Stimulated activated CD4-positive, alpha-beta T cell treated with anti-CD3 and anti-CD28 coated beads, Interleukin-2, amount 100 ng/mL, for 4 hours (primary cell): ENCODE measurements at regions not wholly inside any gene's neighbourhood (a gene's known extent, or its start where the extent isn't known, plus 50 kb on each side); places are given as distances from the start of the nearest gene placed in this dataset.
"Not testable (repeated sequence)": the region's sequence is repeated elsewhere in the genome, so short reads cannot be mapped to it uniquely, and the experiment has no call there.

Experiments
- DNase-seq: peaks from one replicate; pipeline ENCODE4 v3.0.0-alpha.2; 2020; ENCODE audit warnings: low read depth

DNA sequence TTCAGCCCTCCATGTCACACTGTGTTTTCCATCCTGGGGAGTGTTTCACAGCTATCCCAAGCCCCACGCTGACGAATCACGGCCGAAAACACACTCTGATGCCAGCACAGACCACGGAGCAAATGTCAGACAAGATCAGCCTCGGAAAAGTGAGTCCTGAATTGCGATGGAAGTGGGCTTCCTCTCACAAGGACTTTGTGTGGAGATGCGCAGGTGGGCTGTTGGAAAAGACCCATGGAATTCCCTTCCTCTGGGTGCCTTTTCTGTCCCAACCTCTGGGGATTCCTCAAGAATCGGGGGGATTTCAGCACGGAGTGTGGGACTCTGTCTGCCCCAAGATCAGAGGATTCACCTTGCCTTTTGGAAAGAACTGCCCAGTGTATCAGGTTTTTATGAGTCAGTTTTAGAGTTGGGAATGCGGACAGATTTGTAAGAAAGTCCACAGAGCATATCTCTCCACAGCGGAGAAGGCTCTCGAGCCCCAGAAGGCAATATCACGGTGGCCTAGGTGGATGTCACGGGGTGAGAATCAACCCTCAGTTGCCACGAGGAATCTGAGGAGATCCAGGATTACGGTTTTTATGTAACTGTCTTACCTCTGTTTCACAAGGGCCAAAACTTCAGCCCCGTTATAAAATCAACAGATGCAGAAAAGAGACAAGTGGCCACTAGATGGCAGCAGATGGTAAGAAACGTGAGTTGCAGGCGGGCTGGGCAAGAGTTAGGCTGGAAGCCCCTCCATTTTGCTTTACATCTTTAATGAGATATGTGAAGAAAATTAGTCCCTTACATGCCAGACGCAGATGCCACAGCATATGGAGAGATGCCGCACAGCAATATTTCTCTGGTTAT, 201.9 kb downstream of the DAD1 start:
- DNase-seq, result no peak

DNA sequence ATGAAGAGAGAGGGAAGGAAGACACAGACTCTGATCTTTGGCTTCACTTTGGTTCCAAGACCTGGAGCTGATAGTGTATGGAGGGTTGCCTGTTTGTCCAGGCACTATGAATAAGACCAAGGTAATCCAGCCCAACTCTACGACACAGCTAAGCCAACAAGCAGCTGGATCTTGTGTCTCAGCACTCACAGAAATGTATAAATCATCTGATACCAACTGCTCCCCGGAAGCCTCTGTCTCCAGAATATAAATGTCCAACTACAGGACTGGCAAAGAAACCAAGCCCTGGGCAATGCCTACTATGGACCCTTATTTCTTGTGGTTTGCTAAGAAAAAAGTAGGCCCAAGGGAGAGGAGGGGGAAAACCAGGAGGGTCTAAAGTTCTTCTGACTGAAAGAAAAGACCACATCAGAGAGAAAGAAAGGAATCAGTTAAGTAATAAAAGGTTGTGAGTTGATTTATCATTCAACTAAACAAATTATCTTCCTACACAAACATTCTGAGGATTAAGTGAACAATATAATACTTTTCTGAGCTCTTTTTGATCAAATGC, 204.0 kb downstream of the DAD1 start:
- DNase-seq, result no peak

- DNase-seq, result no peak
Observed at GRCh38 chr14:22384167-22384549, 204.9 kb downstream of the DAD1 start.

DNA sequence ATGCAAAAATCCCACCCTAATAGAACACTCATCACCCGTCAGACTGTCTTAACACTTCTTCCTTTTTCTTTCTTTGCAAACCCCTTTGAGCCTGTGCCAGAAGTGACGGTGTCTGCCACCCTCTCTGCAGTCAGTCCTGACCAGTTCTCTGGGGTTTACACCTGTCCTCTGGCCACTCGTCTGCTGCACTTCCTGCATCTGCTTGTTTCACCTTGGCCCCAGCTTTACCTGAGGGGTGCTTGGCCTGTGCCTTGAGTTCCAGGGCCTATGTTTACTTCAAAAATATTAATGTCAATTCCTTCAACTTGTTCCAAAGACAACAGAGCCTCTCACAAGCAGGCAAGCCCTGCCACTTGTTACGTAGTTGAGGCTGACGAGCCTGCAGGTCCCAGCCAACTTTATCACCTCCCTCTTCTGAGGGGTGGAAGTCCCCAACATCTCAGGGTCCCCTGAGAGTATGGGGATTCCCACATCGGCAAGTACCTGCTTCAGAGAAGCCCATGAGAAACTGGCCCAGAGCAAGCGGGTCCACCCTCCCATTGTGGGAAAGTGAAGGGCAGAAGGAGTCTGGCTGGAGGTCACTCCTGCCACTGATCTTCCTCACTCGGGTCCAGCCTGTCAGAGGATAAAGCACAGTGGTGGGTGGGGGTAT, 205.4 kb downstream of the DAD1 start:
- no peak for DNase-seq

DNA sequence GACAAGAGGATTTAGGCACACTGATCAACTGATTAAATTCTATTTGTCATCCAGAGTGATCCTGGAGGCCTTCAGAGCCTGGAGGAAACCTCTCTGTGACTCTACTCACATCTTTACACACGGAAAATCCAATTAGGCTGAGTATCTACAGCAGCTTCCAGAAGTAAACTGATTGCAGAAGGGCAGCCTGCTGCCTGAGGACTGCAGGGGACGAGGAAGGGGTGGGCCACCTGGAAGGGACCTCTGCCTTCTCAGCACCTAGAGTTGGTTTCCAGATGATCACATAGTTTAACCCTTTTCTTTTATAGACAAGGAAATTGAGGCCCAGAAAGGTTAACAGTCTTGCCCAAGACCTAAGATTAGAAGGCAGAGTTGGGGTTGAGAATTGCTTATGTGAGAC, 206.1 kb downstream of the DAD1 start:
- no peak for DNase-seq

GRCh38 chr14:22382395-22382794, 206.6 kb downstream of the DAD1 start:
- no peak for DNase-seq

DNA sequence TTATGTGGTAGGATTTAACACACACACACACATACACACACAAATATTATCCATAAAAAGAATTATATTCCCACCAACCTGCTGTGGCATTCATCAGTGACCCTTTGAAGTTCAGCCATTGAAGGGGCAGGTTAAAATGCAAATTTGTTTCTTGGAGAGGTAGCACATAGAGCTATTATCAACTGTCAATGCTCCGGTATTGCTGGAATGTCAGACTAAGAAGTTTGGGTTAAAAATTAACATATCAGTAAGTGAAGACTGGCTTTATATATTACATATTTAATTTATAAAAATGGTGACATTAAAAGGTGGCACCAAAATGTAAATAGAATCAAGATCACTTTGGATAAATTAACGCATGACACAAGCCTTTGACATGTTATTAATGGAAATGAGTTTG, 207.3 kb downstream of the DAD1 start:
- no peak for DNase-seq

DNA sequence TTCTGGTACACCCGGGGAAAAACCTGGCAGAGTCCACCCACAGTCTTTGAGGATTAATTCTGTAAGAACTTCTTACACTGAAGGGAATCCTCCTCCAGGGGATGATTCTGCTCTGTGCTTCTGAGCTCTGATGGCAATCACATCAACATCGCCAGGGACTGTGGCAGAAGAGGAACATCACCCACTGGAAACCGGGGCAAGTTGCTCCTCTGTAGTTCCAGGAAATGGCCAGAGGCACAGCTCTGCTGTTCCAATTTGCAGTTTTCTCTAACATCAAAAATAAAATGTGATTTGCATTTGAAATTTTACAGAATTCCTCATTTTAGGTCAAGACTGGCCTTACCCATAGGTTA, 207.6 kb downstream of the DAD1 start:
- DNase-seq, result no peak

GRCh38 chr14:22380571-22381407, 208.2 kb downstream of the DAD1 start:
- no peak for DNase-seq

- DNase-seq, result no peak
Observed at GRCh38 chr14:22379727-22380126, 209.3 kb downstream of the DAD1 start.

DNA sequence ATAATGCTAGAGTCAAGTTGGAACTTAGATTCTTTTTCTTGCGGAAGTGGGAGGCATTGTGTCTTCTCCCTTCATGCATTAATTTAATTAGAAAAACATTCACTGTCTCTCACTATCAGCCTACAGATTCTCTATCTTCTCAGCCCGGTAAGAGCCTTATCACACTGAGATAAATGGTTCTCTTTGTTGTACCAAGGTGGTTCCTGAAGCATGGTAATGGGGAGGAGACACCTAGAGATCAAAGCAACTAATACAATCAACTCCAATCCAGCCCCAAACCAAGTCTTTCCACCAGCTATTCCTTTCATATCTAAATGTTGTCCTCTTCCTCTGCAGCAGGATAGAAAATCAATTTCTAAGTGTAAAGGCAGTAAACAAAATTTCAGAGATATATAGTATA, 210.8 kb downstream of the DAD1 start:
- no peak for DNase-seq

DNA sequence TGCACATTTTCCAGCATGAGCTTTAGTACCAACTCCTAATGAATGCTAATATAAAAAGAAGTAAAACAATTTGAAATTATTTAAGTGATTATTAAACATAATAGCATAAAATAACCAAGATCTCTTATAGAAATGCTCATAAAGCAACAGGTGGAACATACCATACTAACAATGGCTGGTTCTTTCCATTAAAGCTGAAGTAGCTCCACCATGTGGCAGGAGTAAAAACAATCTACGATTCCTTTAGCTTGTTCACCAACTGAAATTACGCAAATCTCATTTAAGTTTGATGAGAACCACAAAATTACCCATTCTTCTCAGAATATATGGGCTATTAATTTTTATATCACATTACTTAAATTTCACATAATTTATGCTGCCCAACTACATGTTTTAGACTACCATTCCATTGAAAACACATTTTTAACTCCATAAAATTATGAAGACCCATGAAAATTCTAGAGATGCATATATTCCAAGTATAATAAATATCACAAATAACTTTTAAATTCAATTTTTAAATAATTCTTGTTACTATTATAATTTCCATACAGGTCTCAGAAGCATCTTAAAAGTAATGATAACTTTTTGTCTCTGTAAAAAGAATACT, 213.6 kb downstream of the DAD1 start:
- no peak for DNase-seq

- DNase-seq, result no peak
Observed at GRCh38 chr14:22370084-22370847, 218.8 kb downstream of the DAD1 start.

GRCh38 chr14:22358726-22359125, 230.3 kb downstream of the DAD1 start:
- DNase-seq, result no peak

- DNase-seq, result not testable (repeated sequence)
Observed at GRCh38 chr14:22349281-22349680, 239.7 kb downstream of the DAD1 start.

- no peak for DNase-seq
Observed at GRCh38 chr14:22344673-22345072, 244.4 kb downstream of the DAD1 start.

GRCh38 chr14:22344209-22344608, 244.8 kb downstream of the DAD1 start:
- DNase-seq, result not testable (repeated sequence)

GRCh38 chr14:22341049-22341448, 248.0 kb downstream of the DAD1 start:
- DNase-seq, result no peak

- no peak for DNase-seq
Observed at GRCh38 chr14:22338917-22339715, 249.9 kb downstream of the DAD1 start.

GRCh38 chr14:22338381-22338780, 250.6 kb downstream of the DAD1 start:
- DNase-seq, result no peak

DNA sequence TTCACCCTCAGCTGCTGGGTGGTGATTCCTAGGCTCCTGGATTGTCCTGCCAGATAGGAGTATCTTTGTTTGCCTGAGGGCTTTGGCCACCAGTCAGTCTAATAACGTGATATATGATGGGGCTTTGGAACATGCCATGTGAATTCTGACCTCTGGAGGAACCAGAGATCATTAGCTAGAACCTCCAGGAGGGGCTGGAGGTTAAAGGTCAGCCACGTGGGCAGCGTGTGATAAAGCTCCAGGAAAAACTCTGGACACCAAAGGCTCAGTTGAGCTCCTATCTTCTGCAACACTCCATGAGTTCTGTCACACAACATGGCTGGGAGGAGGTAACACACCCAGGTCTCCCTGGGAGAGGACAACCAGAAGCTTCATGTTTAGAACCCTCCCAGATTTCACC, 251.1 kb downstream of the DAD1 start:
- no peak for DNase-seq
